ENCODE measurements at regions not wholly inside any gene's neighbourhood (a gene's known extent, or its start where the extent isn't known, plus 50 kb on each side); places are given as distances from the start of the nearest gene placed in this dataset.

DNA sequence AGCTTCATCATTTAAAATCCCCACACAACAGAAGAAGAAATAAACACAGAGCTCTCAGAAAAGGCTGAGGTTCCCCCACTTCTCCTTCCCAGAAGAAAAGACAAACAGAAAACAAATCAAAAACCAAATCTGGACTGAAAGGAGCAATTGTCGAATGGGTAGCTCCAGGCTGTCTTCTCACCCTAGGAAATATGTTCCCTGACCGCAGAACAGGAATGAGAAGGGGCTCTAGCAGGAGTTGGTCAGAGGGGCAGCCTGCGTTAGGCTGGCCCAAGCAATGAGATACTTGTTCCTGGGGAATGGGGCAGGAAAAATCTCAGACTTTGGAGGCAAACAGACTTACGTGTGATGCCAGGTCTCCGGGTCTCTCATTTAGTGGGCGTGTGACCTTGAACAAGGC lies 562.6 kb upstream of the CADM1 start:
- no peaks in the 10 kb centered on the region for H3K4me1 Mint-ChIP-seq
- no peak overlapping the region for H3K27ac Mint-ChIP-seq (ENCODE audit: low read depth)
- DNase-seq (ENCODE audit: low spot score in 2 of 2) (no peak), ATAC-seq (replicated peaks; ENCODE audit: extremely low read depth, poor library complexity, severe bottlenecking) (no peak)
- peaks cover 3% of the 10 kb centered on the region for H3K36me3 Mint-ChIP-seq (ENCODE audit: insufficient read depth)
- H3K27me3 Mint-ChIP-seq: peaks cover 33% of the 10 kb centered on the region
- no peak overlapping the region for H3K4me3 Mint-ChIP-seq
- H3K9me3 Mint-ChIP-seq: no peaks in the 10 kb centered on the region

DNA sequence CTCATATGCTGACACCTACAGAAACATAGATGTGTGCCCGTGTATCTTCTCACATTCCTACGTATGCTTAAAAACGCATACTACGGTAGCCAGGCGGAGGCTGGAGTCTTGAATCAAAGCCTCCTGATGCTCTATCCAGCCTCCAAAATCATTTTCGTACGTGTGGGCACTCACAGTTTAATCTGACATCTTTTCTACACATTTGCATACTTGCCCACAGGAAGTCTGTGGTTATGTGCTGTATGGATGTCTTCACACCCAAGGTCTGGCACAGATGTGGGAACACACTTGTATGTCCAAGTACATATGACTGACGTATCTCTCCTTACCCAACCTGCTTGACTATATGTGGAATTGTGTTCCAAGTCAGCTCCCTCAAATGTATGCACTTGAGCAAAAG lies 561.8 kb upstream of the CADM1 start:
- DNase-seq (ENCODE audit: low spot score in 2 of 2) (no peak), ATAC-seq (replicated peaks; ENCODE audit: extremely low read depth, poor library complexity, severe bottlenecking) (no peak)
- no peaks in the 10 kb centered on the region for H3K9me3 Mint-ChIP-seq
- H3K4me1 Mint-ChIP-seq: no peaks in the 10 kb centered on the region
- H3K27me3 Mint-ChIP-seq: peaks cover 31% of the 10 kb centered on the region
- peaks cover 3% of the 10 kb centered on the region for H3K36me3 Mint-ChIP-seq (ENCODE audit: insufficient read depth)
- no peak overlapping the region for H3K4me3 Mint-ChIP-seq
- no peak overlapping the region for H3K27ac Mint-ChIP-seq (ENCODE audit: low read depth)

DNA sequence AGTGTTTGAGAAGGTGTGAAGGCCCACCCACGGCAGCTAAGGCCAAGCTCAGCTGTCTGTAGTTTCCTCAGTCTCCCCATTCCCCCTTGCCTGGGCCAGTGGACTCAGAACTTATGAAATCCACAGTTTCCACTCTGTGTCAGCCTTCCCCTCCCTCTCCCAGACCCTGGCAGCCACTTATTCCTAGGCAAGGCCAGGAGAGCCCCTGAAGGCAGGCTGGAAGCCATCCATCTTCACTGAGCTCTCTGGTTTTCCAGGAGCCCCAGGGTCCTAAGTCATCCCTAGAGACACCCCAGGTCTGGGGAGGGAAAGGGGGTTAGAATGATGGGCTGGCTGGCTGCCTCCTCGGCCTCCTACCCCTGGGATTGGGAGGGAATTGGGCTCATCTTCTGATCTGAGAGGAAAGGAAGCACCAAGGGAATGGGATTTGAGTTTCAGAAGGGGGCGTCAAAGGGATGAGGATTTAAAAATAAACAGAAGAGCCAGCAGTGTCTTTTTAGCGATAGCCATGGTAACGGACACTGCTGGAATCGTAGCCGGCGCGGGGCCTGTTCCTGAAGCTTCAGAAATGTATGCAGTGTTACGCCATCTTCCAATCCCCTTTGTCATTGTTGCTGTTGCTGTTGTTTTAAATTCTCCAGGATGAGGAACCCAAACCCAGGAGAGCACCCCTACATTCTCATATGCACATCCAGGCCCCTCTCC lies 561.1 kb upstream of the CADM1 start:
- no peak for DNase-seq (ENCODE audit: low spot score in 2 of 2)
- H3K9me3 Mint-ChIP-seq: no peaks in the 10 kb centered on the region
- peak overlapping the region; percentile 59 for H3K27ac Mint-ChIP-seq (ENCODE audit: low read depth)
- no peak overlapping the region for H3K4me3 Mint-ChIP-seq
- H3K36me3 Mint-ChIP-seq (ENCODE audit: insufficient read depth): peaks cover 3% of the 10 kb centered on the region
- H3K27me3 Mint-ChIP-seq: peaks cover 31% of the 10 kb centered on the region
- no peaks in the 10 kb centered on the region for H3K4me1 Mint-ChIP-seq
- no peak for ATAC-seq (replicated peaks; ENCODE audit: extremely low read depth, poor library complexity, severe bottlenecking)

DNA sequence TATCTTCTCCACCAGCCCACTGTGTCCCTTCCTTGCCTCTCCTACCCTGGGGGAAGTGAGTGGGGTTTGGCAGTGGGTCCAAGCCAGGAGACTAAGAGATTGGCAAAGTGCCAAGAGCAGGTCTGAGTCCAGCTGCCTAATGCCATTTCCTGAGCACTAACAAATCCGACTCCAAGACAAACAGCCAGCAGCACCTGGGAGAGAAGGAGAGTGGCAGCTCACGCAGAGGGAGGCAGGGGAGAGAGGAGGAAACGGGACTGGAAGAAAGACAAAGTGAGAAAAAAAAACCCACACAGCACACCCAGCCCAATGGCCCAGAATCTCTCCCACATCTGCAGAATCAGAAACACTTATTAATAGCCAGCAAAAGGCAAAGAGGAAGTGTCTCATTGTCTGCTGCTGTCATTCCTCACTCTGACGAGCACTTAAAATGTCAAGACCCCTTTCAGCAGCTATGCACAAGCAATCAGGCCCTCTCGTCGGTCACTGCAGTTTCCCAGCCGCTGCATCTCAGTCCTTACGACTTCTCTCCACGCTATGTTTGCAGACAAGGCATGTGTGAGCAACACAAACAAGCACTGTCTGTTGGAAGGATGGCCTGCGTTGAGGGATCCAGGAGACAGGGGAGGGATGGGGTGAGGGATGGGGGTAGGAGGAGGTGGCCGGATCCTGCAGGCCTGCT lies 558.4 kb upstream of the CADM1 start:
- no peak for ATAC-seq (replicated peaks; ENCODE audit: extremely low read depth, poor library complexity, severe bottlenecking)
- H3K36me3 Mint-ChIP-seq (ENCODE audit: insufficient read depth): peaks cover 2% of the 10 kb centered on the region
- no peaks in the 10 kb centered on the region for H3K9me3 Mint-ChIP-seq
- no peak overlapping the region for H3K27ac Mint-ChIP-seq (ENCODE audit: low read depth)
- DNase-seq (ENCODE audit: low spot score in 2 of 2): no peak
- no peaks in the 10 kb centered on the region for H3K4me1 Mint-ChIP-seq
- no peak overlapping the region for H3K4me3 Mint-ChIP-seq
- H3K27me3 Mint-ChIP-seq: peaks cover 38% of the 10 kb centered on the region

DNA sequence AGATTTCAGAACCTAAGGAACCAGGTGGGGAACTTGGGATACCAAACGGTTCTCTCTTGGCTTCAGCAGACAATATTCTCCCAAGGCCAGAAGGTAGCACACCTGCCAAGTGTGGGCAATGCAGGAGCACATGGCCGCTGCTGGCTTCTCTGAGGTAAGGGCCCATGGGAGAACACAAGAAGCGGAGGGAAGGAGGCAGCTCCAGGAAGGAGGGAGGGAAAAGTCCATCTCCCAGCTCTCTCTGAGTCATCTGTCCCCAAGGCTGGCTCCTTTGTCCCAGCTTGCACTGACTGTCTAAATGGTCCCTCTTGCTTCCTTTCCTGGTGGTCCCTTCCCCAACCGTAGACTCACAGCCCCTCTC lies 557.9 kb upstream of the CADM1 start:
- H3K4me3 Mint-ChIP-seq: no peak overlapping the region
- peaks cover 2% of the 10 kb centered on the region for H3K36me3 Mint-ChIP-seq (ENCODE audit: insufficient read depth)

DNA sequence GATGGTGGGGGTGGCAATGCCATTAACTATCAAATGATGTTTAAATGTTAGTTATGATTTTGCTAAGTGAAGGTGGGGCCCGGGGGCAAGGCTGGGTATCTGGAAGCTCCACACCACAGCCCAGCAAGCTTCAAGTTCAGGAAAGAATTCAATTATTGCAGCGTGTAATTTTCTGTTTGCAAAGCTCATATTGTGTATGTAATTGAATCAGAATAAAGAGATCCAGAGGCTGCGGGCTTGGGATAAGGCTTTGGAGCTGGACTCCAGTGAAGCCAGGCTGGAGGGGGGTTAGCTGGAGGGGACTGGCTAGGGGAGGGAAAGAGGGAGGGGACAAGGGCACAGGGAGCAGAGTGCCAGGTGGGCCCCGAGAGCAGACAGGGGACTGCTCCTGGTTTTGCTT lies 557.1 kb upstream of the CADM1 start:
- ATAC-seq (replicated peaks; ENCODE audit: extremely low read depth, poor library complexity, severe bottlenecking): no peak
- H3K4me1 Mint-ChIP-seq: no peaks in the 10 kb centered on the region
- H3K27me3 Mint-ChIP-seq: peaks cover 38% of the 10 kb centered on the region

More for the DNA sequence above, 557.9 kb upstream of the CADM1 start:
- Mint-ChIP-seq H3K9me3 (no peaks in the 10 kb centered on the region), H3K27me3 (peaks cover 38% of the 10 kb centered on the region), H3K27ac (ENCODE audit: low read depth) (no peak overlapping the region), H3K4me1 (no peaks in the 10 kb centered on the region)
- no peak for ATAC-seq (replicated peaks; ENCODE audit: extremely low read depth, poor library complexity, severe bottlenecking)
- DNase-seq (ENCODE audit: low spot score in 2 of 2): no peak

DNA sequence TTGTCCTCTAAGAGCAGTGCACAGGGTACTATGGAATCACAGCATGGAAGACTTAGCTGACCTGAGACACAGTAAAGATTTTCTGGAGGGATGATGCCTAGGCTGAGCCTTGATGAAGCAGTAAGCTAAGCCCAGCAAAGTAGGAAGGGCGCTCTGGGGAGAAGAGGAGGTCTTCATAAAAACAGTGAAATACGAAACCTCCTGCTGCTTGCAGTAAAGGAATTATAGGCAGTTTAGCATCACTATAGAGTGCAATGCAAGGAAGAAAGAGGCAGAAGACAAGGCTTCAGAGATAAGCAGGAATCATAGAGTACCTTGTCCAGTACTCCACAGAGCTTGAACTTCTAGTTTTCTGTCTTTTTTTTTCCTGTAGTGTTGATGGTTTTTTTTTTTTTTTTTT lies 555.7 kb upstream of the CADM1 start:
- Mint-ChIP-seq H3K4me3 (no peak overlapping the region), H3K36me3 (ENCODE audit: insufficient read depth) (peaks cover 2% of the 10 kb centered on the region), H3K27me3 (peaks cover 38% of the 10 kb centered on the region), H3K4me1 (no peaks in the 10 kb centered on the region), H3K9me3 (peaks cover 4% of the 10 kb centered on the region), H3K27ac (ENCODE audit: low read depth) (no peak overlapping the region)
- ATAC-seq (replicated peaks; ENCODE audit: extremely low read depth, poor library complexity, severe bottlenecking) (no peak), DNase-seq (ENCODE audit: low spot score in 2 of 2) (no peak)

More for the DNA sequence above, 557.1 kb upstream of the CADM1 start:
- no peak for DNase-seq (ENCODE audit: low spot score in 2 of 2)
- Mint-ChIP-seq H3K9me3 (peaks cover 3% of the 10 kb centered on the region), H3K36me3 (ENCODE audit: insufficient read depth) (peaks cover 2% of the 10 kb centered on the region), H3K4me3 (no peak overlapping the region), H3K27ac (ENCODE audit: low read depth) (no peak overlapping the region)

DNA sequence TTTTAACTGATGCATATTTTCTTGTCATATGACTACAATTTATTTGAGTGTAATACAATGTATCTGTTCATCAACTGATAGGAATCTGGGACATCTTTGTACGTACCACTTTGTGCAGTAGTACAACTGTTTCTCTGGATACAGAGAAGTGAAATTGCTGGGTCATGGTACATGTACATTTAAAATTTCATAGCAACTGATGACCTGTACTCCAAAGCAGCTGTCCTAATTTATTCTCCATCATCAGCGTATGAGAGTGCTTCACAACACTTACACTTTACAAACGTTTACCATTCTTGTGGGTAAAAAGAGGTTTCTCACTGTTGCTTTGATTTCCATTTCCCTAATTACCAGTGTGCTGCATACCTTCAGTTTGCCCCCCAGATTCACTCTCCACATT lies 552.8 kb upstream of the CADM1 start:
- ATAC-seq (replicated peaks; ENCODE audit: extremely low read depth, poor library complexity, severe bottlenecking): no peak
- H3K27me3 Mint-ChIP-seq: peaks cover 23% of the 10 kb centered on the region
- H3K4me3 Mint-ChIP-seq: no peak overlapping the region
- DNase-seq (ENCODE audit: low spot score in 2 of 2): no peak
- no peaks in the 10 kb centered on the region for H3K4me1 Mint-ChIP-seq
- H3K9me3 Mint-ChIP-seq: peaks cover 4% of the 10 kb centered on the region
- H3K27ac Mint-ChIP-seq (ENCODE audit: low read depth): no peak overlapping the region
- no peaks in the 10 kb centered on the region for H3K36me3 Mint-ChIP-seq (ENCODE audit: insufficient read depth)

DNA sequence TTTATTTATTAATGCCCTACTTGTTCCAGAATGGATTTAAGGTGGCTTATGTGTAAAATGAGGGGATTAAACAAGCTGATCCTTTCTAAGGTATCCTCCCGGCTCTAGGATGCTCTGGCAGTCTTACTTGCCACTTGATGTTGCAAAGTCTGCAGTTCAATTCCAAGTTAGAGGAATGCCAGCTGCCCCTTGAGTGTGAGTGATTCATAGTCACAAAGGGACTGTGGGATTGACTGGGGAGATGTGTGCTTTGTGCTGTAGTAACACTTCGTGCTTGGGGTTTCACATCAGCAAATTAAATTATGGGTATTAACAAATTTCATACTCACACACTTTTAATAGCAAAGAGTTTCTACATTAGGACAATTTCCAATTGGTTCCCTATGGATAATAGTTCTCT lies 550.8 kb upstream of the CADM1 start:
- no peaks in the 10 kb centered on the region for H3K4me1 Mint-ChIP-seq
- H3K36me3 Mint-ChIP-seq (ENCODE audit: insufficient read depth): no peaks in the 10 kb centered on the region
- peaks cover 4% of the 10 kb centered on the region for H3K9me3 Mint-ChIP-seq
- H3K27me3 Mint-ChIP-seq: peaks cover 7% of the 10 kb centered on the region
- no peak for DNase-seq (ENCODE audit: low spot score in 2 of 2)
- ATAC-seq (replicated peaks; ENCODE audit: extremely low read depth, poor library complexity, severe bottlenecking): no peak
- H3K27ac Mint-ChIP-seq (ENCODE audit: low read depth): no peak overlapping the region
- no peak overlapping the region for H3K4me3 Mint-ChIP-seq

DNA sequence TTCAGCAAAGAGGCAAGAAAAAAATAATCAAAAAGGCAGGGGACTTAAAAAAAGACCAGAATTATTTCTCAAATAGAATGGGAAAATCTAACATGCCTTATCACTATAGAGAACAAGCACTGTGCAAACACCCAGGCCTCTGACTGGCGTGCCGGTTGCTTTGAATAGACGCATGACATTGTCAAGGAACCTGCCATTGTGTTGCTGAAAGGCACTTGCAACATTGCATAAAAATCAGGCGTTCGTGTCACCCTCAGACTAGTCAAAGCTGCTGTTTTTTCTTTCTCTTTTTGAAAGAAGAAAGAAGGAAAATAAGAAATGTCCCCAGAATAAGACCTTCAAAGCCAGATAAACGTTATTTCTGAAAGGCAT lies 549.3 kb upstream of the CADM1 start:
- H3K27ac Mint-ChIP-seq (ENCODE audit: low read depth): no peak overlapping the region
- ATAC-seq (replicated peaks; ENCODE audit: extremely low read depth, poor library complexity, severe bottlenecking) (no peak), DNase-seq (ENCODE audit: low spot score in 2 of 2) (no peak)
- no peaks in the 10 kb centered on the region for H3K27me3 Mint-ChIP-seq
- H3K36me3 Mint-ChIP-seq (ENCODE audit: insufficient read depth): no peaks in the 10 kb centered on the region
- H3K4me3 Mint-ChIP-seq: no peak overlapping the region
- no peaks in the 10 kb centered on the region for H3K4me1 Mint-ChIP-seq
- peaks cover 4% of the 10 kb centered on the region for H3K9me3 Mint-ChIP-seq

DNA sequence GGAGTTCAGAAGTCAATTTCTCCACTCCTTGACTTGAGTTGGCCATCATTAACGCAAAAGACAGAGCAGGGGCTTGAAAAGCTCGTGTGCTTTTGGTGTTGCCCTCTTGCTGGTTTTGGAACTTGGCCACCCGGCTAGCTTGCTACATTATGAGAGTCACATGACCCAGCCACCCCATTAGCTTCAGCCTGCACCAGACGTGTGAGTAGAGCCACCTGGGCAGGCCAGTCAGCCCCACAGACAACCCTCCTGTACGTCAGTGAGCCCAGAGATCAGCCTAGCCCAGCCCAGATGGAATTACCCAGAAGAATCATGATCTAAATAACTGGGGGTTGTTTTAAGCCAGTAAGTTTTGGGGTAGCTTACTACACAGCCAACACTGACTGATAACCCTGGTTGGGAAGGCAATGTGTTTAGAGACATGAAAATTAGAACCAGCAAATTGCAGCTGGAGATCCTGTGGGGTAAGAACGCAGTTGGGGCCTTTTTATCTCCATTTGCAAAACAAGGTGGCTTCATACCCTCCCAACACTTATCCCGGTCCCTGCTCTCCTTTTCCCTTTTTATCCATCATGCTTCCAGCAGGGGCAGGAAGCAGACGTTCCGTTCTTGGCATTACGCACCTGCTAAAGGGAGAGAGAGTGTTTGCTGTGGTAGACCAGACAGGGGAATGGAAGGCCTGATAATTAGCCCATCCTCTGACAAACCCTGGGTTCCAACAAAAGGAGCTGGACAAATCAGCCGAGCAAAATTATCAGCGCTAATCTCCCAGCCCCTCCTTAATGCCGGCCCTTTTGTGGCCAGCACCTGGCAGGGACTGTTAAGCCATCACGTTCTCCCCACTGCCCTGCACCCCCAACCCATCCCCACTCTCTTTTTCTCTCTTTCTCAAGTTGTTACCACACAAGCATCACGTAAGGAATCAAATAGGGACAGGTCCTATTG lies 548.7 kb upstream of the CADM1 start:
- Mint-ChIP-seq H3K4me3 (no peak overlapping the region), H3K27me3 (no peaks in the 10 kb centered on the region), H3K9me3 (peaks cover 4% of the 10 kb centered on the region), H3K4me1 (no peaks in the 10 kb centered on the region), H3K27ac (ENCODE audit: low read depth) (no peak overlapping the region), H3K36me3 (ENCODE audit: insufficient read depth) (no peaks in the 10 kb centered on the region)
- DNase-seq (ENCODE audit: low spot score in 2 of 2) (no peak), ATAC-seq (replicated peaks; ENCODE audit: extremely low read depth, poor library complexity, severe bottlenecking) (no peak)

DNA sequence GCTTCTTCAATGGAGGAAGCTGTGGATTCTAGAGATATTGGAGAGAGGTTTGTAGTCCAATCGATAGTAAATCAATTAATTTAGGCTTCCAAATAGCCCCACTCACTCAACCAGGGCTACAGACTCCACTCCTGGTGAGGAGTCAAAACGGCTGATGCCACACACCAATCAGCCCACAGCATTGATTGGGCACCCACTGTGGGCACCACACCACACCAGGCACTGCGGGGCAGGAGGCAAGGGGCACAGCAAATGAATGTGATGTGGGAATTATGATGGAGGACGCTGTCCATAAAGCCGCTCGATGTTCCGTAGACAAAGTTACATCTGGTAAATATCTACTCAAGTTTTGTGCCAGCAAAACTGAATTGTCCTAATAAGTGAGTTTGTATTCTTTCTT lies 547.3 kb upstream of the CADM1 start:
- peaks cover 3% of the 10 kb centered on the region for H3K27me3 Mint-ChIP-seq
- ATAC-seq (replicated peaks; ENCODE audit: extremely low read depth, poor library complexity, severe bottlenecking) (no peak), DNase-seq (ENCODE audit: low spot score in 2 of 2) (no peak)
- peaks cover 3% of the 10 kb centered on the region for H3K9me3 Mint-ChIP-seq
- H3K36me3 Mint-ChIP-seq (ENCODE audit: insufficient read depth): no peaks in the 10 kb centered on the region
- no peak overlapping the region for H3K27ac Mint-ChIP-seq (ENCODE audit: low read depth)
- H3K4me1 Mint-ChIP-seq: no peaks in the 10 kb centered on the region
- H3K4me3 Mint-ChIP-seq: no peak overlapping the region

Measured in central memory CD8-positive, alpha-beta T cell (primary cell).